ENCODE measurements at regions not wholly inside any gene's neighbourhood (a gene's known extent, or its start where the extent isn't known, plus 50 kb on each side); places are given as distances from the start of the nearest gene placed in this dataset.

GRCh38 chr12:58819985-58820384, 100.3 kb downstream of the LRIG3 start:
- peak overlapping the region; percentile 85 for H4K5ac ChIP-seq (ENCODE audit: low read depth, low read length)
- H2AFZ ChIP-seq (replicated peaks; ENCODE audit: low read length, poor library complexity) = no peak overlapping the region
- BruUV-seq (replicated peaks) = no TSS peak
- H3K27ac ChIP-seq (ENCODE audit: insufficient read depth, low read length) = no peak overlapping the region
- no peak for ATAC-seq (ENCODE audit: low read depth)
- no peaks in the 10 kb centered on the region for H3K9me3 ChIP-seq (ENCODE audit: control insufficient read depth, insufficient read depth, low read length)
- no peak overlapping the region for H3K9ac ChIP-seq (ENCODE audit: low read depth, low read length)
- intact Hi-C loops (cut with micrococcal nuclease) (no loop called here), dilution Hi-C loops (cut with HindIII; ENCODE audit: low sequenced_read_pairs, unreplicated experiment) (no loop called here), in situ Hi-C loops (cut with MboI; ENCODE audit: low sequenced_read_pairs) (no loop called here)
- H2BK15ac ChIP-seq (ENCODE audit: low read depth, low read length) = 0 out of 3 replicates have a peak overlapping the region, but pooled peaks have one; percentile 32
- peak overlapping the region; percentile 74 for H3K18ac ChIP-seq (ENCODE audit: low read depth, low read length)
- H2BK120ac ChIP-seq (ENCODE audit: low read depth, low read length) = no peak overlapping the region
- H3K4ac ChIP-seq (ENCODE audit: low read depth, low read length) = no peak overlapping the region
- no peak overlapping the region for H2BK5ac ChIP-seq (ENCODE audit: low read depth, low read length, poor library complexity, severe bottlenecking)
- TF ChIP-seq ELK1 (IDR thresholded peaks at IDR 0.05; ENCODE audit: borderline replicate concordance, low read depth, low read length) (no peak), RAD21 (IDR thresholded peaks at IDR 0.05; ENCODE audit: low read length) (no peak), MXI1 (IDR thresholded peaks at IDR 0.05; ENCODE audit: borderline replicate concordance, low read depth, low read length) (no peak), NFE2L2 (IDR thresholded peaks at IDR 0.05; ENCODE audit: low read depth, low read length) (no peak), CEBPB (IDR thresholded peaks at IDR 0.05; ENCODE audit: low read depth, low read length) (no peak), RCOR1 (IDR thresholded peaks at IDR 0.05; ENCODE audit: insufficient replicate concordance, low read length) (no peak), SMC3 (IDR thresholded peaks at IDR 0.05; ENCODE audit: low read depth, low read length) (no peak), MAFK (IDR thresholded peaks at IDR 0.05; ENCODE audit: low read depth, low read length) (no peak), CHD1 (IDR thresholded peaks at IDR 0.05; ENCODE audit: low read depth, low read length) (no peak)
- TF ChIP-seq, protein P1, sequence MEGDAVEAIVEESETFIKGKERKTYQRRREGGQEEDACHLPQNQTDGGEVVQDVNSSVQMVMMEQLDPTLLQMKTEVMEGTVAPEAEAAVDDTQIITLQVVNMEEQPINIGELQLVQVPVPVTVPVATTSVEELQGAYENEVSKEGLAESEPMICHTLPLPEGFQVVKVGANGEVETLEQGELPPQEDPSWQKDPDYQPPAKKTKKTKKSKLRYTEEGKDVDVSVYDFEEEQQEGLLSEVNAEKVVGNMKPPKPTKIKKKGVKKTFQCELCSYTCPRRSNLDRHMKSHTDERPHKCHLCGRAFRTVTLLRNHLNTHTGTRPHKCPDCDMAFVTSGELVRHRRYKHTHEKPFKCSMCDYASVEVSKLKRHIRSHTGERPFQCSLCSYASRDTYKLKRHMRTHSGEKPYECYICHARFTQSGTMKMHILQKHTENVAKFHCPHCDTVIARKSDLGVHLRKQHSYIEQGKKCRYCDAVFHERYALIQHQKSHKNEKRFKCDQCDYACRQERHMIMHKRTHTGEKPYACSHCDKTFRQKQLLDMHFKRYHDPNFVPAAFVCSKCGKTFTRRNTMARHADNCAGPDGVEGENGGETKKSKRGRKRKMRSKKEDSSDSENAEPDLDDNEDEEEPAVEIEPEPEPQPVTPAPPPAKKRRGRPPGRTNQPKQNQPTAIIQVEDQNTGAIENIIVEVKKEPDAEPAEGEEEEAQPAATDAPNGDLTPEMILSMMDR (conservative IDR thresholded peaks at IDR 0.05; ENCODE audit: low read depth, low read length) = no peak
- TF ChIP-seq, protein P2, sequence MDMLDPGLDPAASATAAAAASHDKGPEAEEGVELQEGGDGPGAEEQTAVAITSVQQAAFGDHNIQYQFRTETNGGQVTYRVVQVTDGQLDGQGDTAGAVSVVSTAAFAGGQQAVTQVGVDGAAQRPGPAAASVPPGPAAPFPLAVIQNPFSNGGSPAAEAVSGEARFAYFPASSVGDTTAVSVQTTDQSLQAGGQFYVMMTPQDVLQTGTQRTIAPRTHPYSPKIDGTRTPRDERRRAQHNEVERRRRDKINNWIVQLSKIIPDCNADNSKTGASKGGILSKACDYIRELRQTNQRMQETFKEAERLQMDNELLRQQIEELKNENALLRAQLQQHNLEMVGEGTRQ (IDR thresholded peaks at IDR 0.05; ENCODE audit: low read depth, low read length) = no peak
- no peaks in the 10 kb centered on the region for H3K27me3 ChIP-seq (ENCODE audit: control insufficient read depth, insufficient read depth, low read length)
- H2AK9ac ChIP-seq (replicated peaks; ENCODE audit: low read depth, low read length, poor library complexity) = no peak overlapping the region
- no peak overlapping the region for H4K91ac ChIP-seq (ENCODE audit: insufficient read depth, low read depth, low read length)
- no peak overlapping the region for H3K4me3 ChIP-seq (ENCODE audit: insufficient read depth, low read depth, low read length)
- no peak overlapping the region for H3K23ac ChIP-seq (ENCODE audit: low read depth, low read length)
- POLR2A ChIA-PET (ENCODE audit: unreplicated experiment) = no interaction called here
- no peak overlapping the region for H4K8ac ChIP-seq (ENCODE audit: low read depth in 2 of 2, low read length in 2 of 2)
- H4K20me1 ChIP-seq (ENCODE audit: insufficient read depth, low read length) = no peaks in the 10 kb centered on the region
- no peak overlapping the region for H2BK20ac ChIP-seq (ENCODE audit: low read depth, low read length)
- H3K36me3 ChIP-seq (ENCODE audit: control insufficient read depth, insufficient read depth, low read length) = no peaks in the 10 kb centered on the region
- no CpG with 5 or more reads among the region's 1 CpG for WGBS, 2 experiments (ENCODE audit: extremely low coverage in 2 of 2, insufficient read length in 1 of 2)
- H2AK5ac ChIP-seq (ENCODE audit: low read depth, low read length) = no peak overlapping the region
- no peak overlapping the region for H3K14ac ChIP-seq (replicated peaks; ENCODE audit: low read depth, low read length)
- no peak overlapping the region for H3K56ac ChIP-seq (ENCODE audit: extremely low read depth, insufficient read depth, low read length)
- no peak for DNase-seq
- H3K79me1 ChIP-seq (ENCODE audit: low read depth in 1 of 2, low read length in 2 of 2) = no peaks in the 10 kb centered on the region
- H3K4me2 ChIP-seq (ENCODE audit: low read depth, low read length) = no peak overlapping the region
- CTCF ChIA-PET = no interaction called here
- no peaks in the 10 kb centered on the region for H3K9me1 ChIP-seq (ENCODE audit: insufficient read depth, low read length)
- no peaks in the 10 kb centered on the region for H3K4me1 ChIP-seq (ENCODE audit: control insufficient read depth, insufficient read depth, low read length)
